HepG2 (cell line): ENCODE measurements at regions not wholly inside any gene's neighbourhood (a gene's known extent, or its start where the extent isn't known, plus 50 kb on each side); places are given as distances from the start of the nearest gene placed in this dataset.

Experiments used
- ATAC-seq: fragments of 200-7000 bp; cut with Tn5 transposase; 3 replicates; pipeline ENCODE4 v1.9.1; 2020; ENCODE audit warnings: mild to moderate bottlenecking, moderate library complexity
- BruUV-seq: library from RNA; stranded (reverse); fragments of 400-500 nt; replicated peaks from 2 replicates; lab custom pipeline; 2021; lab: Mats Ljungman, UMichigan
- CTCF ChIA-PET: fragments of 300-600 bp; formaldehyde crosslinking; extraction: SDS; loops from one replicate; lab custom pipeline; 2021; ENCODE audit warnings: low total read pairs, inconsistent platforms, low intra/inter-chr PET ratio; lab: Yijun Ruan, JAX
- POLR2A ChIA-PET: fragments of 350-600 bp; sonication (Branson Sonifier 250); formaldehyde crosslinking; loops from one replicate; lab custom pipeline; 2020; ENCODE audit warnings: antibody characterized with exemption, inconsistent platforms; lab: Yijun Ruan, JAX
- DNase-seq: peaks from one replicate; pipeline ENCODE4 v3.0.0-alpha.2; 2015; ENCODE audit warnings: low spot score
- FAIRE-seq: peaks from 3 replicates; lab custom pipeline; 2011; peaks lifted over from hg19 to GRCh38; lab: Jason Lieb, UNC
- H2AFZ ChIP-seq: one replicate; pipeline ENCODE4 v1.6.1; 2011; ENCODE audit warnings: low read length, inconsistent platforms
- H3K27ac ChIP-seq: fragments of 300-600 bp; 3 replicates; pipeline ENCODE4 v1.8.0; 2011; ENCODE audit warnings: mixed run types, mild to moderate bottlenecking, mixed read lengths, low read length, inconsistent platforms; ENCODE audit not compliant: insufficient read depth; ENCODE audit errors: extremely low read length
- H3K27me3 ChIP-seq, 2 experiments: fragments of 200-600 bp in 1 of 2; 2 replicates in 1 of 2; 3 replicates in 1 of 2; pipeline versions ENCODE4 v1.6.0 to v1.8.0; 2011; ENCODE audit warnings: low read length in 2 of 2, mild to moderate bottlenecking in 2 of 2, moderate library complexity in 2 of 2, inconsistent platforms in 1 of 2; ENCODE audit not compliant: insufficient read depth in 2 of 2, control insufficient read depth in 1 of 2
- H3K36me3 ChIP-seq, 2 experiments: fragments of 200-600 bp in 1 of 2; replicated peaks in 1 of 2; 2 replicates in 1 of 2; 3 replicates in 1 of 2; pipeline versions ENCODE4 v1.5.1 to v1.8.0; 2011; ENCODE audit warnings: low read length in 2 of 2, inconsistent platforms in 1 of 2; ENCODE audit not compliant: insufficient read depth in 2 of 2, control insufficient read depth in 1 of 2
- H3K4me1 ChIP-seq: 2 replicates; pipeline ENCODE4 v1.5.1; 2012; ENCODE audit warnings: low read length, inconsistent platforms; ENCODE audit not compliant: insufficient read depth
- H3K4me2 ChIP-seq: 2 replicates; pipeline ENCODE4 v1.6.0; 2011; ENCODE audit warnings: low read depth, low read length, inconsistent platforms
- H3K4me3 ChIP-seq, 3 experiments: fragments of 200-600 bp in 1 of 3; sonication (generic), shearing (Covaris generic) in 1 of 3; replicated peaks in 1 of 3; 2 replicates each; pipeline ENCODE4 v1.5.1; 2011 to 2016; ENCODE audit warnings: low read length in 3 of 3, inconsistent platforms in 2 of 3, low read depth in 2 of 3, mild to moderate bottlenecking in 2 of 3, control low read depth in 1 of 3, mixed read lengths in 1 of 3; ENCODE audit not compliant: insufficient read depth in 1 of 3
- H3K79me2 ChIP-seq: one replicate; pipeline ENCODE4 v1.6.1; 2011; ENCODE audit warnings: low read length, inconsistent platforms; ENCODE audit not compliant: insufficient read depth
- H3K9ac ChIP-seq: 2 replicates; pipeline ENCODE4 v1.6.0; 2011; ENCODE audit warnings: mild to moderate bottlenecking, low read depth, low read length, inconsistent platforms; ENCODE audit not compliant: insufficient read depth
- H3K9me3 ChIP-seq: 2 replicates; pipeline ENCODE4 v1.5.1; 2012; ENCODE audit warnings: mild to moderate bottlenecking, low read length
- H4K20me1 ChIP-seq: 2 replicates; pipeline ENCODE4 v1.6.0; 2011; ENCODE audit warnings: inconsistent platforms, mild to moderate bottlenecking, low read length, moderate library complexity; ENCODE audit not compliant: insufficient read depth
- ASH2L ChIP-seq: fragments of 300-600, 200-600 bp; sonication (generic); IDR thresholded peaks from 2 replicates; pipeline ENCODE4 v1.7.0; 2017; ENCODE audit warnings: low read depth, mild to moderate bottlenecking, moderate library complexity, mixed read lengths, low read length; ENCODE audit not compliant: insufficient read length
- DNMT3B ChIP-seq: conservative IDR thresholded peaks from 2 replicates; pipeline ENCODE4 v1.6.1; 2016; ENCODE audit warnings: missing biosample characterization, control low read depth
- HOXA9 ChIP-seq: sonication (generic); formaldehyde crosslinking; IDR thresholded peaks from 2 replicates; pipeline ENCODE4 v1.8.1; 2022; ENCODE audit warnings: missing genetic modification reagents, mild to moderate bottlenecking, moderate library complexity, borderline replicate concordance
- NFE2L2 ChIP-seq: fragments of 150-350 bp; IDR thresholded peaks from 2 replicates; pipeline ENCODE4 v1.6.1; 2014; ENCODE audit warnings: low read length
- PHF20 ChIP-seq: sonication (generic); formaldehyde crosslinking; IDR thresholded peaks from 2 replicates; pipeline ENCODE4 v1.5.0; 2020; ENCODE audit warnings: mild to moderate bottlenecking, missing genetic modification reagents
- PTBP1 ChIP-seq: fragments of 200-400 bp; formaldehyde crosslinking; IDR thresholded peaks from 2 replicates; pipeline ENCODE4 v1.6.1; 2018; ENCODE audit warnings: low read length, low read depth; ENCODE audit not compliant: poor library complexity, severe bottlenecking
- RXRB ChIP-seq: IDR thresholded peaks from 2 replicates; pipeline ENCODE4 v1.6.1; 2016; ENCODE audit warnings: borderline replicate concordance, missing genetic modification reagents, missing compliant biosample characterization
- TOE1 ChIP-seq: sonication (generic); formaldehyde crosslinking; IDR thresholded peaks from 2 replicates; pipeline ENCODE4 v1.4.0; 2020; ENCODE audit warnings: mild to moderate bottlenecking, missing genetic modification reagents
- ZNF564 ChIP-seq: sonication (generic); formaldehyde crosslinking; IDR thresholded peaks from 2 replicates; pipeline ENCODE4 v1.8.1; 2023; ENCODE audit warnings: mild to moderate bottlenecking, missing genetic modification reagents
- WGBS: methylation state at CpG from one replicate; pipeline ENCODE4 v1.1.6; 2017; ENCODE audit warnings: low lambda C conversion rate; 5-methylcytosine and 5-hydroxymethylcytosine counted together
- in situ Hi-C: cut with HindIII; loops from 2 replicates; pipeline ENCODE4 v1.10.0; 2017; ENCODE audit warnings: low pct_unique_long_range_greater_than_20kb; ENCODE audit not compliant: extremely low pct_ligation_motif_present
- intact Hi-C: fragments of 100-400 bp; cut with micrococcal nuclease; formaldehyde crosslinking; loops from one replicate; pipeline ENCODE4 v1.10.0; 2022; ENCODE audit not compliant: unreplicated experiment
- TF ChIP-seq, protein P1 (sequence below): sonication (generic); formaldehyde crosslinking; IDR thresholded peaks from 2 replicates; pipeline ENCODE4 v1.4.0; 2020; ENCODE audit warnings: missing genetic modification reagents
- TF ChIP-seq, protein P2 (sequence below): sonication (generic); formaldehyde crosslinking; IDR thresholded peaks from 2 replicates; pipeline ENCODE4 v1.4.0; 2020; ENCODE audit warnings: missing genetic modification reagents; ENCODE audit errors: not compliant biosample characterization

GRCh38 chr3:144953959-144954358 is 982.3 kb downstream of the DIPK2A start:
- WGBS, result 9% methylated on average over 1 of the region's 1 CpG
- TF ChIP-seq PTBP1 (no peak), ASH2L (no peak), PHF20 (CRISPR knock-in tag) (no peak), HOXA9 (CRISPR knock-in tag) (no peak), RXRB (CRISPR knock-in tag) (no peak), NFE2L2 (no peak), TOE1 (CRISPR knock-in tag) (no peak), DNMT3B (CRISPR knock-in tag) (no peak), ZNF564 (CRISPR knock-in tag) (no peak)
- TF ChIP-seq, protein P1, sequence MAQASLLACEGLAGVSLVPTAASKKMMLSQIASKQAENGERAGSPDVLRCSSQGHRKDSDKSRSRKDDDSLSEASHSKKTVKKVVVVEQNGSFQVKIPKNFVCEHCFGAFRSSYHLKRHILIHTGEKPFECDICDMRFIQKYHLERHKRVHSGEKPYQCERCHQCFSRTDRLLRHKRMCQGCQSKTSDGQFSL (CRISPR knock-in tag), result no peak
- TF ChIP-seq, protein P2, sequence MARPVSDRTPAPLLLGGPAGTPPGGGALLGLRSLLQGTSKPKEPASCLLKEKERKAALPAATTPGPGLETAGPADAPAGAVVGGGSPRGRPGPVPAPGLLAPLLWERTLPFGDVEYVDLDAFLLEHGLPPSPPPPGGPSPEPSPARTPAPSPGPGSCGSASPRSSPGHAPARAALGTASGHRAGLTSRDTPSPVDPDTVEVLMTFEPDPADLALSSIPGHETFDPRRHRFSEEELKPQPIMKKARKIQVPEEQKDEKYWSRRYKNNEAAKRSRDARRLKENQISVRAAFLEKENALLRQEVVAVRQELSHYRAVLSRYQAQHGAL (CRISPR knock-in tag), result no peak
- CTCF ChIA-PET, result no interaction called here
- FAIRE-seq (no peak), ATAC-seq (no peak), DNase-seq (no peak)
- in situ Hi-C loops, result no loop called here
- H3K79me2 ChIP-seq, result no peaks in the 10 kb centered on the region
- no peaks in the 10 kb centered on the region for H3K4me1 ChIP-seq
- no peaks in the 10 kb centered on the region for H3K27me3 ChIP-seq
- H3K27ac ChIP-seq, result no peak overlapping the region
- no peaks in the 10 kb centered on the region for H3K9me3 ChIP-seq
- no peak overlapping the region for H3K4me2 ChIP-seq
- no peaks in the 10 kb centered on the region for H3K36me3 ChIP-seq
- H2AFZ ChIP-seq, result no peak overlapping the region
- intact Hi-C loops, result no loop called here
- H4K20me1 ChIP-seq, result no peaks in the 10 kb centered on the region
- POLR2A ChIA-PET, result no interaction called here
- H3K4me3 ChIP-seq, result no peak overlapping the region
- no TSS peak for BruUV-seq
- no peak overlapping the region for H3K9ac ChIP-seq
